ENCODE measurements at regions not wholly inside any gene's neighbourhood (a gene's known extent, or its start where the extent isn't known, plus 50 kb on each side); places are given as distances from the start of the nearest gene placed in this dataset.

DNA sequence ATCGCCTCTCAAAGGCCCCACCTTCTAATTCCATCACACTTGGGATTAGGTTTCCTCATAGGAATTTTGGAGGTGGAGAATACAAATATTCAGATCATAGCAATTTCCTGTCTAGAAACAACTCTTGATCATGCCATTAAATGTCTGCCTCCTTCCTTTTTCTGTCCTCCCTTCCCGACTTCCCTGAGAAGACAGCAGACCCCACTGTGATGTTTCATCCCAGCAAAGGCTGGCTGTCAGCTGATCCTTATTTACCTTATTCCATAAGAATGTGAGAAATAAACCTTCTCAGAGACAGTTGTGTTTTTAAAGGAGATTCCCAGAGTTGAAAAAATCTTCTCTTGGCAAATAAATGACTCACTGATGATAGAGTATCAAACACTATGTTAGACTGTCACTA is 133.9 kb downstream of the TDRD15 start:
- H3K27ac ChIP-seq (ENCODE audit: low read depth in 1 of 2, low read length in 2 of 2), result no peak overlapping the region
- no peak for ATAC-seq (ENCODE audit: low FRiP score)
- H3K4me1 ChIP-seq (ENCODE audit: control insufficient read depth in 1 of 2, insufficient read depth in 2 of 2, low read length in 2 of 2), result peaks cover 0 to 3% of the 10 kb centered on the region in 2 donors
- no peak for DNase-seq
- intact Hi-C loops (cut with DNase I), result no loop called here
- H3K4me3 ChIP-seq (ENCODE audit: low read length in 2 of 2), result no peak overlapping the region
- no peaks in the 10 kb centered on the region for H3K36me3 ChIP-seq (ENCODE audit: control insufficient read depth in 1 of 2, insufficient read depth in 2 of 2, low read length in 1 of 2)
- 8 to 15% methylated on average over 2 of the region's 2 CpGs for WGBS, 2 donors
- H3K9me3 ChIP-seq (ENCODE audit: control insufficient read depth, low read length), result no peaks in the 10 kb centered on the region
- no peaks in the 10 kb centered on the region for H3K27me3 ChIP-seq (ENCODE audit: control insufficient read depth in 1 of 2, insufficient read depth in 2 of 2, low read length in 1 of 2)

- intact Hi-C loops (cut with DNase I), result no loop called here
- H3K27me3 ChIP-seq (ENCODE audit: control insufficient read depth in 1 of 2, insufficient read depth in 2 of 2, low read length in 1 of 2), result no peaks in the 10 kb centered on the region
- no peak overlapping the region for H3K27ac ChIP-seq (ENCODE audit: low read depth in 1 of 2, low read length in 2 of 2)
- peaks cover 0 to 3% of the 10 kb centered on the region in 2 donors for H3K4me1 ChIP-seq (ENCODE audit: control insufficient read depth in 1 of 2, insufficient read depth in 2 of 2, low read length in 2 of 2)
- 30 to 31% methylated on average over 4 of the region's 4 CpGs for WGBS, 2 donors
- no peak overlapping the region for H3K4me3 ChIP-seq (ENCODE audit: low read length in 2 of 2)
- ATAC-seq (ENCODE audit: low FRiP score) (no peak), DNase-seq (no peak)
- no peaks in the 10 kb centered on the region for H3K36me3 ChIP-seq (ENCODE audit: control insufficient read depth in 1 of 2, insufficient read depth in 2 of 2, low read length in 1 of 2)
- no peaks in the 10 kb centered on the region for H3K9me3 ChIP-seq (ENCODE audit: control insufficient read depth, low read length)
Measured at GRCh38 chr2:21258082-21258481, 134.3 kb downstream of the TDRD15 start.

GRCh38 chr2:21260311-21260710 is 136.5 kb downstream of the TDRD15 start:
- intact Hi-C loops (cut with DNase I), result no loop called here
- no peak for ATAC-seq (ENCODE audit: low FRiP score)
- Histone ChIP-seq H3K27me3 (ENCODE audit: control insufficient read depth in 1 of 2, insufficient read depth in 2 of 2, low read length in 1 of 2) (no peaks in the 10 kb centered on the region), H3K27ac (ENCODE audit: low read depth in 1 of 2, low read length in 2 of 2) (no peak overlapping the region), H3K4me3 (ENCODE audit: low read length in 2 of 2) (no peak overlapping the region), H3K4me1 (ENCODE audit: control insufficient read depth in 1 of 2, insufficient read depth in 2 of 2, low read length in 2 of 2) (peaks cover 0 to 3% of the 10 kb centered on the region in 2 donors), H3K9me3 (ENCODE audit: control insufficient read depth, low read length) (no peaks in the 10 kb centered on the region), H3K36me3 (ENCODE audit: control insufficient read depth in 1 of 2, insufficient read depth in 2 of 2, low read length in 1 of 2) (peaks cover 0 to 2% of the 10 kb centered on the region in 2 donors)
- no peak for DNase-seq
- WGBS, 2 donors, result 93 to 95% methylated on average over 3 of the region's 3 CpGs

DNA sequence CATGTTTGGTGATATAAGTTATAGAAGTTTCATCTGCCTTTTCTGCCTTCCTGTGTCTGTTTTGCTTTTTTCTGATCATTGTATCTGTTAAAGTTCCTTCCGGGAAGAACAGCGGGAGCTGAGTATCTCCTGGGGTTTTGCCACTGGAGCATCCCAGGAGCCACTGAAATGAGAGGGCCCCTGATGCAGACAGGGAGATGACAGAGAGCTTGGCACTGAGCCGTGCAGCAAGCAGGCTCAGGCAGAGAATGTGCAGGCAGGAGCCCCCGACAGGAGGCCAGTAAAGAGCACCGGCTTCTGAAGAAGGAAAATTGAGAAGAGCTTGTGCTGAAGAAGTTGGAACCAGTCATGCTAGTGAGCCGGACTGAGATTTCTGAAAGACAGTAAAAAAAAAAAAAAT is 137.8 kb downstream of the TDRD15 start:
- 67 to 71% methylated on average over 6 of the region's 6 CpGs for WGBS, 2 donors
- intact Hi-C loops (cut with DNase I), result no loop called here
- Histone ChIP-seq H3K27me3 (ENCODE audit: control insufficient read depth in 1 of 2, insufficient read depth in 2 of 2, low read length in 1 of 2) (no peaks in the 10 kb centered on the region), H3K4me3 (ENCODE audit: low read length in 2 of 2) (no peak overlapping the region), H3K27ac (ENCODE audit: low read depth in 1 of 2, low read length in 2 of 2) (no peak overlapping the region), H3K4me1 (ENCODE audit: control insufficient read depth in 1 of 2, insufficient read depth in 2 of 2, low read length in 2 of 2) (peaks cover 0 to 3% of the 10 kb centered on the region in 2 donors), H3K36me3 (ENCODE audit: control insufficient read depth in 1 of 2, insufficient read depth in 2 of 2, low read length in 1 of 2) (peaks cover 0 to 2% of the 10 kb centered on the region in 2 donors), H3K9me3 (ENCODE audit: control insufficient read depth, low read length) (no peaks in the 10 kb centered on the region)
- DNase-seq (no peak), ATAC-seq (ENCODE audit: low FRiP score) (no peak)

GRCh38 chr2:21262426-21262940 is 138.7 kb downstream of the TDRD15 start:
- H3K4me1 ChIP-seq (ENCODE audit: control insufficient read depth in 1 of 2, insufficient read depth in 2 of 2, low read length in 2 of 2), result peaks cover 0 to 3% of the 10 kb centered on the region in 2 donors
- no peaks in the 10 kb centered on the region for H3K27me3 ChIP-seq (ENCODE audit: control insufficient read depth in 1 of 2, insufficient read depth in 2 of 2, low read length in 1 of 2)
- no peaks in the 10 kb centered on the region for H3K9me3 ChIP-seq (ENCODE audit: control insufficient read depth, low read length)
- intact Hi-C loops (cut with DNase I), result no loop called here
- DNase-seq (no peak), ATAC-seq (ENCODE audit: low FRiP score) (no peak)
- no peak overlapping the region for H3K4me3 ChIP-seq (ENCODE audit: low read length in 2 of 2)
- H3K27ac ChIP-seq (ENCODE audit: low read depth in 1 of 2, low read length in 2 of 2), result no peak overlapping the region
- WGBS, 2 donors, result 69 to 72% methylated on average over 2 of the region's 2 CpGs
- peaks cover 0 to 2% of the 10 kb centered on the region in 2 donors for H3K36me3 ChIP-seq (ENCODE audit: control insufficient read depth in 1 of 2, insufficient read depth in 2 of 2, low read length in 1 of 2)

DNA sequence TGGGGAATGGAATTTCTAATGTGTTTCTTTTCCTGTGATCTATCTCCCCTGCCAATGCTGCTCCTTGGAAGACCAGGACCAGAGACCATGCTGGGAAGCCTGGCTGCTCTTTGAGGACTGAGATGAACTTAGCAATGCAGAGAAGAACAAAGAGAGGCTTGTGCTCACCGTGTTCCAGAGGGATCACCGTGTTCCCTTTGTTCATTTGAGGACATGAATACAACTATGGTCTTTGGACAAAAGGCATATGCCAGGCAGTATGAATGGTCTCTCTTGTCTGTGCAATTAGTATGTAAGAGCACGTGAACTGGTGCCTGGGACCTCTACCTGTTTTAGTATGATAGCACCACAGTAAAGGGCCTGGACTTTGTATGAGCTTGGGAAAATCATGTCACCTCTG is 139.9 kb downstream of the TDRD15 start:
- 84 to 90% methylated on average over 3 of the region's 3 CpGs for WGBS, 2 donors
- Histone ChIP-seq H3K27ac (ENCODE audit: low read depth in 1 of 2, low read length in 2 of 2) (no peak overlapping the region), H3K4me1 (ENCODE audit: control insufficient read depth in 1 of 2, insufficient read depth in 2 of 2, low read length in 2 of 2) (no peaks in the 10 kb centered on the region), H3K9me3 (ENCODE audit: control insufficient read depth, low read length) (no peaks in the 10 kb centered on the region), H3K27me3 (ENCODE audit: control insufficient read depth in 1 of 2, insufficient read depth in 2 of 2, low read length in 1 of 2) (no peaks in the 10 kb centered on the region), H3K4me3 (ENCODE audit: low read length in 2 of 2) (no peak overlapping the region), H3K36me3 (ENCODE audit: control insufficient read depth in 1 of 2, insufficient read depth in 2 of 2, low read length in 1 of 2) (peaks cover 0 to 2% of the 10 kb centered on the region in 2 donors)
- DNase-seq (no peak), ATAC-seq (ENCODE audit: low FRiP score) (no peak)
- intact Hi-C loops (cut with DNase I), result no loop called here

- no peak overlapping the region for H3K27ac ChIP-seq (ENCODE audit: low read depth in 1 of 2, low read length in 2 of 2)
- 65 to 95% methylated on average over 3 of the region's 3 CpGs for WGBS, 2 donors
- no peak for ATAC-seq (ENCODE audit: low FRiP score)
Measured at GRCh38 chr2:21265752-21266151, 142.0 kb downstream of the TDRD15 start.

GRCh38 chr2:21267232-21267835 is 143.6 kb downstream of the TDRD15 start:
- H3K27me3 ChIP-seq (ENCODE audit: control insufficient read depth in 1 of 2, insufficient read depth in 2 of 2, low read length in 1 of 2), result no peaks in the 10 kb centered on the region
- no peak for ATAC-seq (ENCODE audit: low FRiP score)
- peaks cover 0 to 2% of the 10 kb centered on the region in 2 donors for H3K36me3 ChIP-seq (ENCODE audit: control insufficient read depth in 1 of 2, insufficient read depth in 2 of 2, low read length in 1 of 2)
- intact Hi-C loops (cut with DNase I), result no loop called here
- no peaks in the 10 kb centered on the region for H3K9me3 ChIP-seq (ENCODE audit: control insufficient read depth, low read length)
- DNase-seq, result no peak
- H3K27ac ChIP-seq (ENCODE audit: low read depth in 1 of 2, low read length in 2 of 2), result no peak overlapping the region
- H3K4me1 ChIP-seq (ENCODE audit: control insufficient read depth in 1 of 2, insufficient read depth in 2 of 2, low read length in 2 of 2), result no peaks in the 10 kb centered on the region
- 62 to 68% methylated on average over 5 of the region's 5 CpGs for WGBS, 2 donors
- H3K4me3 ChIP-seq (ENCODE audit: low read length in 2 of 2), result no peak overlapping the region

More at GRCh38 chr2:21265752-21266151, 142.0 kb downstream of the TDRD15 start:
- no peaks in the 10 kb centered on the region for H3K27me3 ChIP-seq (ENCODE audit: control insufficient read depth in 1 of 2, insufficient read depth in 2 of 2, low read length in 1 of 2)
- no peaks in the 10 kb centered on the region for H3K9me3 ChIP-seq (ENCODE audit: control insufficient read depth, low read length)
- intact Hi-C loops (cut with DNase I), result no loop called here
- H3K36me3 ChIP-seq (ENCODE audit: control insufficient read depth in 1 of 2, insufficient read depth in 2 of 2, low read length in 1 of 2), result peaks cover 0 to 2% of the 10 kb centered on the region in 2 donors
- H3K4me1 ChIP-seq (ENCODE audit: control insufficient read depth in 1 of 2, insufficient read depth in 2 of 2, low read length in 2 of 2), result no peaks in the 10 kb centered on the region
- DNase-seq, result no peak
- no peak overlapping the region for H3K4me3 ChIP-seq (ENCODE audit: low read length in 2 of 2)

DNA sequence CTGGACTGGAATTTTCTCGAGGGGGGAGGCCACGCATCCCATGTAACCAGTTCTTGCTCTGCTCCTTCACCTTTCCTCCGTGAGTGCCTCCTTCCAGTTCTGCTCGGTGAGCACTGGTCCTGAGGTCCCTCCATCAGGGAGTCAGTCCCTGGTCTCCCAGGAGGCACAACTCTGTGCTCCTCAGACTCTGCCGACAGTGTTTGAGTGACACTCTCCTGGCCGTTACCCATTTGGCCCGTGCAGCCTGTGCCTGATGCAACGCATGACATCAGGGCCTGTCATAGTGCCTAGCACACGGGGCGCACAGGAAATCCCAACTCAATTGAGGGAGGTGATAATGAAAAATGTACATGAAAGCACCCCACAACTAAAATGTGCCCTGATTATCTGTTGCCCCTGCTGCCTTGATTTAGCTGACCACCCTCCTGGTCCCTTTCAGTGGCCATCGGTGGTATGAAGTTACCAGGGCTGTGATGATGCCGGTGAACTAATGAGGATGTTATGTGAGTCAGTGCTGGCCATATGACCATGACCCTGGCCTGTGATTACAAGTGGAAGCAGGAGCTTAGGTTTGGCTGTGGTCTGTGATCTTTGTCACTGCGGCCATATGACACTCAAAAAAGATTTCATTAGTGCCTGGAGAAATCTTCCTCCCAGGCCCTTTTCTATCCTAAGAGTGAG is 144.6 kb downstream of the TDRD15 start:
- intact Hi-C loops (cut with DNase I), result no loop called here
- H3K27ac ChIP-seq (ENCODE audit: low read depth in 1 of 2, low read length in 2 of 2), result no peak overlapping the region
- no peaks in the 10 kb centered on the region for H3K27me3 ChIP-seq (ENCODE audit: control insufficient read depth in 1 of 2, insufficient read depth in 2 of 2, low read length in 1 of 2)
- no peak for DNase-seq
- 51% methylated on average over 13 of the region's 13 CpGs for WGBS, 2 donors
- peaks cover 0 to 2% of the 10 kb centered on the region in 2 donors for H3K36me3 ChIP-seq (ENCODE audit: control insufficient read depth in 1 of 2, insufficient read depth in 2 of 2, low read length in 1 of 2)
- no peaks in the 10 kb centered on the region for H3K4me1 ChIP-seq (ENCODE audit: control insufficient read depth in 1 of 2, insufficient read depth in 2 of 2, low read length in 2 of 2)
- H3K9me3 ChIP-seq (ENCODE audit: control insufficient read depth, low read length), result no peaks in the 10 kb centered on the region
- no peak for ATAC-seq (ENCODE audit: low FRiP score)
- H3K4me3 ChIP-seq (ENCODE audit: low read length in 2 of 2), result no peak overlapping the region

All from aorta (tissue), 5 donors.